HCT116 (cell line): ENCODE measurements at regions not wholly inside any gene's neighbourhood (a gene's known extent, or its start where the extent isn't known, plus 50 kb on each side); places are given as distances from the start of the nearest gene placed in this dataset.

Experiments used
- ATAC-seq: fragments of 200-7000 bp; cut with Tn5 transposase; 2 replicates; pipeline ENCODE4 v1.9.1; 2020; ENCODE audit warnings: mild to moderate bottlenecking, moderate library complexity
- BruUV-seq: library from RNA; stranded (reverse); fragments of 400-500 nt; replicated peaks from 2 replicates; lab custom pipeline; 2021; lab: Mats Ljungman, UMichigan
- CTCF ChIA-PET: fragments of 300-600 bp; sonication (Branson Sonifier 250); formaldehyde crosslinking; loops from one replicate; lab custom pipeline; 2021; ENCODE audit warnings: antibody characterized with exemption; lab: Charles Lee
- POLR2A ChIA-PET: fragments of 300-600, 350-600 bp; sonication (Branson Sonifier 250); formaldehyde crosslinking; loops from one replicate; lab custom pipeline; 2021; ENCODE audit warnings: antibody characterized with exemption; lab: Charles Lee
- RAD21 ChIA-PET, 2 experiments: fragments of 300-600 bp; sonication (Branson Sonifier 250); formaldehyde crosslinking; loops; one replicate each; lab custom pipeline; 2023; ENCODE audit warnings: low total read pairs in 2 of 2; ENCODE audit not compliant: uncharacterized antibody in 2 of 2, unreplicated experiment in 2 of 2, low non-redundant PET in 1 of 2; lab: Charles Lee
- DNase-seq: peaks from one replicate; pipeline ENCODE4 v3.0.0-alpha.2; 2010; ENCODE audit warnings: low read depth, low spot score
- H2AFZ ChIP-seq: fragments of 200-600 bp; shearing (Covaris generic), sonication (generic); 2 replicates; pipeline ENCODE4 v1.6.1; 2017; ENCODE audit warnings: low read depth, mixed run types, mixed read lengths, antibody characterized with exemption, low read length; ENCODE audit not compliant: poor library complexity, severe bottlenecking
- H3K27ac ChIP-seq: 2 replicates; pipeline ENCODE4 v1.5.1; 2012; ENCODE audit warnings: low read depth, low read length
- H3K27me3 ChIP-seq: fragments of 200-600 bp; sonication (generic); 2 replicates; pipeline ENCODE4 v1.6.1; 2016; ENCODE audit warnings: mixed run types, low read length, mixed read lengths; ENCODE audit not compliant: insufficient read depth
- H3K36me3 ChIP-seq, 2 experiments: fragments of 200-500 bp in 1 of 2; fragments of 200-600 bp in 1 of 2; sonication (Bioruptor generic) in 1 of 2; sonication (generic) in 1 of 2; 2 replicates each; pipeline versions ENCODE4 v1.5.1 to v1.6.1; 2014 to 2016; ENCODE audit warnings: low read length in 2 of 2, inconsistent platforms in 1 of 2, mixed read lengths in 1 of 2, mixed run types in 1 of 2; ENCODE audit not compliant: insufficient read depth in 2 of 2, control insufficient read depth in 1 of 2
- H3K4me1 ChIP-seq, 2 experiments: fragments of 200-600 bp in 1 of 2; sonication (generic) in 1 of 2; 2 replicates each; pipeline versions ENCODE4 v1.5.1 to v1.6.1; 2012 to 2017; ENCODE audit warnings: low read length in 2 of 2, inconsistent platforms in 1 of 2, mild to moderate bottlenecking in 1 of 2, mixed read lengths in 1 of 2, mixed run types in 1 of 2, moderate library complexity in 1 of 2; ENCODE audit not compliant: insufficient read depth in 2 of 2, control insufficient read depth in 1 of 2
- H3K4me2 ChIP-seq: fragments of 200-600 bp; sonication (generic); 2 replicates; pipeline ENCODE4 v1.6.1; 2017; ENCODE audit warnings: mixed run types, low read length, mixed read lengths
- H3K4me3 ChIP-seq, 2 experiments: fragments of 200-600 bp in 1 of 2; sonication (generic) in 1 of 2; replicated peaks in 1 of 2; 2 replicates each; pipeline ENCODE4 v1.5.1; 2011 to 2016; ENCODE audit warnings: low read length in 2 of 2, control low read depth in 1 of 2, low read depth in 1 of 2, mild to moderate bottlenecking in 1 of 2, mixed read lengths in 1 of 2, mixed run types in 1 of 2
- H3K79me2 ChIP-seq: fragments of 200-600 bp; sonication (generic); 2 replicates; pipeline ENCODE4 v1.6.1; 2017; ENCODE audit warnings: mild to moderate bottlenecking, mixed run types, low read length, moderate library complexity, mixed read lengths; ENCODE audit not compliant: insufficient read depth
- H3K9ac ChIP-seq: fragments of 200-600 bp; sonication (generic); 2 replicates; pipeline ENCODE4 v1.6.1; 2016; ENCODE audit warnings: low read length, mixed read lengths
- H3K9me2 ChIP-seq: fragments of 200-600 bp; sonication (generic), shearing (Covaris generic); 2 replicates; pipeline ENCODE4 v1.6.1; 2017; ENCODE audit warnings: mixed run types, mild to moderate bottlenecking, moderate library complexity; ENCODE audit not compliant: insufficient read depth
- H3K9me3 ChIP-seq, 2 experiments: fragments of 200-500 bp in 1 of 2; fragments of 200-600 bp in 1 of 2; sonication (Bioruptor generic) in 1 of 2; sonication (generic) in 1 of 2; 2 replicates each; pipeline ENCODE4 v1.6.1; 2014 to 2017; ENCODE audit warnings: low read length in 2 of 2, mixed read lengths in 2 of 2, inconsistent platforms in 1 of 2, low read depth in 1 of 2, mild to moderate bottlenecking in 1 of 2, mixed run types in 1 of 2, moderate library complexity in 1 of 2; ENCODE audit not compliant: control insufficient read depth in 1 of 2, insufficient read depth in 1 of 2
- H4K20me1 ChIP-seq: fragments of 200-600 bp; sonication (generic), shearing (Covaris generic); 2 replicates; pipeline ENCODE4 v1.6.1; 2017; ENCODE audit warnings: mixed run types, mild to moderate bottlenecking, moderate library complexity; ENCODE audit not compliant: insufficient read depth
- CBX3 ChIP-seq: IDR thresholded peaks from 2 replicates; pipeline ENCODE4 v1.6.1; 2012; ENCODE audit warnings: low read depth
- CEBPB ChIP-seq: IDR thresholded peaks from 2 replicates; pipeline ENCODE4 v1.6.1; 2012; ENCODE audit warnings: low read depth
- ELF1 ChIP-seq: IDR thresholded peaks from 2 replicates; pipeline ENCODE4 v1.6.1; 2012; ENCODE audit warnings: low read depth, borderline replicate concordance
- EZH2phosphoT487 ChIP-seq: fragments of 200-600 bp; IDR thresholded peaks from 2 replicates; pipeline ENCODE4 v1.6.1; 2018; ENCODE audit warnings: antibody characterized with exemption, borderline replicate concordance
- FOSL1 ChIP-seq: IDR thresholded peaks from 2 replicates; pipeline ENCODE4 v1.6.1; 2012; ENCODE audit warnings: low read depth
- POLR2A ChIP-seq: IDR thresholded peaks from 2 replicates; pipeline ENCODE4 v1.7.0; 2011; ENCODE audit warnings: borderline replicate concordance; ENCODE audit not compliant: insufficient read depth, insufficient read length; ENCODE audit errors: extremely low read depth
- SIN3A ChIP-seq: IDR thresholded peaks from 2 replicates; pipeline ENCODE4 v1.6.1; 2012; ENCODE audit warnings: low read depth
- SP1 ChIP-seq: IDR thresholded peaks from 2 replicates; pipeline ENCODE4 v1.6.1; 2012; ENCODE audit warnings: low read depth
- YY1 ChIP-seq: IDR thresholded peaks from 2 replicates; pipeline ENCODE4 v1.6.1; 2011; ENCODE audit warnings: low read length, low read depth, moderate library complexity, mild to moderate bottlenecking; ENCODE audit not compliant: insufficient replicate concordance; ENCODE audit errors: extremely low read depth
- intact Hi-C: fragments of 100-400 bp; cut with micrococcal nuclease; formaldehyde crosslinking; loops from 2 replicates; pipeline ENCODE4 v1.10.0; 2022
- TF ChIP-seq, protein P1 (sequence below): IDR thresholded peaks from 2 replicates; pipeline ENCODE4 v1.6.1; 2012; ENCODE audit warnings: low read depth
- TF ChIP-seq, protein P2 (sequence below): IDR thresholded peaks from 2 replicates; pipeline ENCODE4 v1.6.1; 2012
- TF ChIP-seq, protein P3 (sequence below): IDR thresholded peaks from 2 replicates; pipeline ENCODE4 v1.6.1; 2012

DNA sequence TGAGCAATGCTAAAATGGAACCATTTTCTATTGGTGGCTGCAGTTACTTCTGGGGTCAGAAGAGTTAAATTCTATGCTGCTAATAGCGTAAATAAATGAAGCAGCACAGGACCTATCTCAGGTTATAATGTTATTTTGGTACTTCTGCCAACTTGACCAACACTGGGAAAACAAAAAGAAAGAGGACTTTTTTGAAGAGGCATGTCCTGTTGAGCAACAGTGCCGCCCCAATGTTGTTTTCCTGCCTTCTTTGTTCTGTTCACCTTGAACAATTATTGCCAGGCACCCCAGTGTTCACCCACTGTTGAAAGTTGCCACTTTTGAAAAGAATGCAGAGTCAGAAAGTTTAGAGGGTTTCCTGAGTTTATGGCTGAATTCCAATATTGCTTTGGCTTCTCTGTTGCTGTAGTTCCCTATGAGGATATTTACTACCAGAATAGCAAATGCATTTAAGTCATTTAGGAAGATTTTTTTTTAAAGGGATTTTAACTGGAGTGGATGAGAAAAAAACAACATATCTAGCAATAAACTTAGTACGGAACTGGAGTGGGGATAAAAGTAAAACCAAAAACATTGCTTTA, 679.0 kb upstream of the DPPA4 start (continued):
- no peak for TF ChIP-seq YY1
- no peak for TF ChIP-seq POLR2A

DNA sequence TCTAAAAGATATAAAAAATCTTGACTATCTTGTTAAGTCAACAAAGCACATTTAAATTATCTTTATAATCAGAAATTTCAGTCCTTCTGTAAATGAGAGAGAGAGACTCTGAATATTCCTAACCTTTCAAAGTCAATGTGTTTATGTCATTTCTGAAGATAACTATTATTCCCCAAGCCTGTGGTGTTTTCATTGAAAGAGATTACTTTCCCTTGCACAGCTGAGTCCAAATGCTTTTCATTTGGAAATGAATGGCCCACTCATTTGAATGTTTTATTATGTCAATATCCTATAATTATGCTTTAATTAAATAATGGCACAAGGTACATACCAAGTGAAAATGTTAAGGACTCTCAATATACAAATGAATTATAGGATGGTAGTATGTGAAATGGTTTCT, 680.0 kb upstream of the DPPA4 start:
- no peak for TF ChIP-seq SP1
- no peak for TF ChIP-seq CEBPB
- no peak for TF ChIP-seq FOSL1
- TF ChIP-seq, protein P1, sequence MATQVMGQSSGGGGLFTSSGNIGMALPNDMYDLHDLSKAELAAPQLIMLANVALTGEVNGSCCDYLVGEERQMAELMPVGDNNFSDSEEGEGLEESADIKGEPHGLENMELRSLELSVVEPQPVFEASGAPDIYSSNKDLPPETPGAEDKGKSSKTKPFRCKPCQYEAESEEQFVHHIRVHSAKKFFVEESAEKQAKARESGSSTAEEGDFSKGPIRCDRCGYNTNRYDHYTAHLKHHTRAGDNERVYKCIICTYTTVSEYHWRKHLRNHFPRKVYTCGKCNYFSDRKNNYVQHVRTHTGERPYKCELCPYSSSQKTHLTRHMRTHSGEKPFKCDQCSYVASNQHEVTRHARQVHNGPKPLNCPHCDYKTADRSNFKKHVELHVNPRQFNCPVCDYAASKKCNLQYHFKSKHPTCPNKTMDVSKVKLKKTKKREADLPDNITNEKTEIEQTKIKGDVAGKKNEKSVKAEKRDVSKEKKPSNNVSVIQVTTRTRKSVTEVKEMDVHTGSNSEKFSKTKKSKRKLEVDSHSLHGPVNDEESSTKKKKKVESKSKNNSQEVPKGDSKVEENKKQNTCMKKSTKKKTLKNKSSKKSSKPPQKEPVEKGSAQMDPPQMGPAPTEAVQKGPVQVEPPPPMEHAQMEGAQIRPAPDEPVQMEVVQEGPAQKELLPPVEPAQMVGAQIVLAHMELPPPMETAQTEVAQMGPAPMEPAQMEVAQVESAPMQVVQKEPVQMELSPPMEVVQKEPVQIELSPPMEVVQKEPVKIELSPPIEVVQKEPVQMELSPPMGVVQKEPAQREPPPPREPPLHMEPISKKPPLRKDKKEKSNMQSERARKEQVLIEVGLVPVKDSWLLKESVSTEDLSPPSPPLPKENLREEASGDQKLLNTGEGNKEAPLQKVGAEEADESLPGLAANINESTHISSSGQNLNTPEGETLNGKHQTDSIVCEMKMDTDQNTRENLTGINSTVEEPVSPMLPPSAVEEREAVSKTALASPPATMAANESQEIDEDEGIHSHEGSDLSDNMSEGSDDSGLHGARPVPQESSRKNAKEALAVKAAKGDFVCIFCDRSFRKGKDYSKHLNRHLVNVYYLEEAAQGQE, result no peak
- TF ChIP-seq, protein P2, sequence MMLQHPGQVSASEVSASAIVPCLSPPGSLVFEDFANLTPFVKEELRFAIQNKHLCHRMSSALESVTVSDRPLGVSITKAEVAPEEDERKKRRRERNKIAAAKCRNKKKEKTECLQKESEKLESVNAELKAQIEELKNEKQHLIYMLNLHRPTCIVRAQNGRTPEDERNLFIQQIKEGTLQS, result no peak
- TF ChIP-seq POLR2A, result no peak
- no peak for TF ChIP-seq SIN3A
- TF ChIP-seq EZH2phosphoT487, result no peak
- TF ChIP-seq CBX3, result no peak
- no peak for TF ChIP-seq ELF1
- TF ChIP-seq, protein P3, sequence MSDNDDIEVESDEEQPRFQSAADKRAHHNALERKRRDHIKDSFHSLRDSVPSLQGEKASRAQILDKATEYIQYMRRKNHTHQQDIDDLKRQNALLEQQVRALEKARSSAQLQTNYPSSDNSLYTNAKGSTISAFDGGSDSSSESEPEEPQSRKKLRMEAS, result no peak
- Histone ChIP-seq H3K79me2 (no peaks in the 10 kb centered on the region), H3K9me3 (no peaks in the 10 kb centered on the region), H3K9me2 (no peaks in the 10 kb centered on the region), H4K20me1 (no peaks in the 10 kb centered on the region), H3K4me2 (no peak overlapping the region), H3K4me1 (no peaks in the 10 kb centered on the region), H3K27me3 (no peaks in the 10 kb centered on the region), H3K27ac (no peak overlapping the region), H3K4me3 (no peak overlapping the region), H3K9ac (no peak overlapping the region), H3K36me3 (no peaks in the 10 kb centered on the region; a peak in 1 of 4 replicates), H2AFZ (no peak overlapping the region)
- intact Hi-C loops, result no loop called here
- POLR2A ChIA-PET, result no interaction called here
- DNase-seq, result no peak
- CTCF ChIA-PET, result no interaction called here
- no TSS peak for BruUV-seq
- ATAC-seq, result no peak
- RAD21 ChIA-PET, result no interaction called here
